Midbrain (tissue), 1 donor: ENCODE measurements at regions not wholly inside any gene's neighbourhood (a gene's known extent, or its start where the extent isn't known, plus 50 kb on each side); places are given as distances from the start of the nearest gene placed in this dataset.
"Not testable (repeated sequence)": the region's sequence is repeated elsewhere in the genome, so short reads cannot be mapped to it uniquely, and the experiment has no call there.

Source experiments
- DNase-seq: peaks from one replicate; lab custom pipeline; 2025; lab: John Stamatoyannopoulos, UW

DNA sequence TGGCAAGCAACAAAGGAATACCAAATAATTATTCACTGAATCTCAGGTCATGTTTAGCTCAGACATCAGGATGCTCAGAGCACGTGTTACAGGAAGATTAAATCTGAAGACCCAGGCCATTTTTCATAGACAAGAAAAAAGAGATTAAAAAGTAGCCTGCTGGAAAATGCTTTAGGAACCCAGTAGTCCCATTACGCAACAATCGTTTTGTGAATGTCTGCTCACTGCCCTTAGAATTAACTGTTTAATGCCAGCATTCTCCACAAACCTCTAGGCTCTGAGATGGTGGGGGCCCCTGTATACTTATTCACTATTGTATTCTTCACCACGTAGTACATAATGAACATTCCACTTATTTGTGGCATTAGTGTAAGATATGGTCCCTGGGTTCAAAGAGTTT, 154.6 kb upstream of the NYAP2 start:
- DNase-seq: no peak

- no peak for DNase-seq
These were observed 162.7 kb upstream of the NYAP2 start for GRCh38 chr2:225236769-225237323.

GRCh38 chr2:225233234-225233633, 166.3 kb upstream of the NYAP2 start:
- no peak for DNase-seq

DNA sequence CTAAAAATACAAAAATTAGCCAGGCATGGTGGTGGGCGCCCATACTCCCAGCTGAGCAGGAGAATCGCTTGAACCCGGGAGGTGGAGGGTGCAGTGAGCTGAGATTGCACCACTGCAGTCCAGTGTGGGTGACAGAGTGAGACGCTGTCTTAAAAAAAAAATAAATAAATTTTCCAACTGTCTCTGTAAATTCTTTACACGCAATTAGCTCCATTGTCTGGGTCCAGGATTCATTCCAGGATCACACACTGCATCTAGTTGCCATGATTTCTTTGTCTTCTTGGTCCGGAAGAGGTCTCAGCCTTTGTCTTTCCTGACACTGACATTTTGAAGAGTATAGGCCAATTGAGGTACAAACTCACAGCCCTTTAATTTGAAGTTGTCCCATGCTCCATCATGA, 167.6 kb upstream of the NYAP2 start:
- no peak for DNase-seq

- not testable (repeated sequence) for DNase-seq
These were observed 170.2 kb upstream of the NYAP2 start for GRCh38 chr2:225229346-225229745.

- DNase-seq: no peak
These were observed 173.1 kb upstream of the NYAP2 start for GRCh38 chr2:225226441-225226840.

GRCh38 chr2:225223301-225223700, 176.2 kb upstream of the NYAP2 start:
- no peak for DNase-seq

DNA sequence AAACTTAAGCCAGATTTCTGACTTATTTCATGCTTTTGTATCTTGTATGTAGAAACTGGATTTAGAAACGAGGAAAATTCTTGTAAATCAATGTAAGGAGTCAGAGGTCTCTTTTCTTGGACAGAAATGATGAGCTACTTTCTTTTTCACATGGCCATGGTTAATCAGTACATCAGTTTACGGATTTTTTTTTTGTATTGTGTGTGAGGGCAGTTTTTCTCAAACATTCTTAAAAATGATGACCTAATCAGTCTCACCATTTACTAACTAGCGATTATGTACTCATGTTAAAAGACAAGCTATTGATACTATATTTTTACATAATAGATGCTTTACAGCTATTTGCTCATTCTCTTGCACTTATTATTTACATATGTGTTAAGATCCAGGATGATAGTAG, 165.2 kb upstream of the DOCK10 start:
- no peak for DNase-seq

- no peak for DNase-seq
These were observed 164.8 kb upstream of the DOCK10 start for GRCh38 chr2:225207043-225207442.

DNA sequence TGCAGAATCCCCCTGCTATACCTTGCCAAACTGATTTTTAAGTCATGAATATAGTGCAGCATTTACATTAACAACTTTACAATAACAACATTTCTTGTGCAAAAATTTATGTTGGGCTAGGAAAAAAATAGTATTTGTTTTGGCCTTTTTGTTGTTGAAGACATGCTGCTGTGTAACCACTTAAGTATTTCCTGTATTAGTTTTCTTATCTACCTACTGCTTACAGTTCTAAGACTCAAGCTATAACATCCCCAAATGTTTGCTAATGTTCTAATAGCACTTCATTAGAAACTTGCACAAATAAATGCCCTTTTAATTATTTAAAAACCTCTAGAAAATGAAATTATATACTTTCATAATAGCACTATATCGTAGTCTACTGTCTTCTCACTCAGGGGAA, 154.3 kb upstream of the DOCK10 start:
- DNase-seq: no peak

DNA sequence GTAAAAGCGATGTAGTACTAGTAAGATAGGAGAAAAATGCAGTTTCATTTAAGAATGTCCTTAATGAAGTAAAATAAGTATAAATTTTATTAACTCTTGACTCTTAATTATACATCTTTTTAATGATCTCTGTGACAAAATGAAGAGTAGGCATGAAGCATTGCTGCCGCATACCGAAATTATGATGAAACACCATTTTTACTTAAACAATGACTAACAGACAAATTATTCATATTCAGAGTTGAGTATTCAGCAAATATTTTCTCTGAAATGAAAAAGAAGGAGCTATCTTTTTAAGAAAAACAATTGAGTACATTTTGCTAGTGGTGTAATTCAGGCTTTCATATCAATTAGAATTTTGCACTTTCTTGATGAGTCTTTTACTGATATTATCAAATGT, 150.6 kb upstream of the DOCK10 start:
- no peak for DNase-seq

- DNase-seq: no peak
These were observed 148.7 kb upstream of the DOCK10 start for GRCh38 chr2:225190987-225191386.

GRCh38 chr2:225184948-225185347, 142.7 kb upstream of the DOCK10 start:
- no peak for DNase-seq

GRCh38 chr2:225182126-225182525, 139.9 kb upstream of the DOCK10 start:
- DNase-seq: no peak

DNA sequence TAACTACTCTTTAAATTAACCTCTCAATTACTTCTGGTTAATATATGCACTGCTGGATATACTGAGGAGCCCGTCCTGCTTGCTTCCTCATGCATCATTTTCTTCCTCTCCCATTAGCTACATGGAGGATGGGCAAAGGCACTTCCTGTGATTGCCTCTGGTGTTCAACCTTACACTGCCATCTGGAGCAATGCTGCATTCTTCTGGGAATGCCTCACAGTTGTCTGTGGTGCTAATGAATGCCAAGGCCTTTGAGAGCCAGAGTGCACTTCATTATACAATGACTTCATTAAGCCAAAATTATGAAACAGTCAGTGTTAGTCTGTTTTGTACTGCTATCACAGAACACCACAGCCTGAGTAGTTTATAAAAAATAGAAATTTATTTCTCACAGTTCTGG, 134.8 kb upstream of the DOCK10 start:
- no peak for DNase-seq

DNA sequence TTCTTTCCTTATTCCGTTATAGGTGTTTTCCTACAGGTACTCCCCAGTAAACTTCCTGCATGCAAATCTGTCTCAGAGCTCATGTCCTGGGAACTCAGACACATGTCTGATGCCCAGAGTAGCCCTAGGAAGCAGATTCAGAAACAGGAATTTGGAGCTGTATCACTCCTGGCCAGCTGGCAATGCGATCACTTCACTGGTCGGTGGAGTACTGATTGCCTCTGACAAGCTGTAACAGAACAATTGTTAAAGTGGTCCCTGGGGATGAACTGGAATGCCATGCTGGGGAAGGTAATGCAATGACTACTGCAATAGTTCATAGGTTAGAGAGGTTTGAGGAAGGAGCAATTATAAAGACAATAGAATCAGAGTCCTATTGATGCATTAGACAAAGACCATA, 131.6 kb upstream of the DOCK10 start:
- DNase-seq: no peak

DNA sequence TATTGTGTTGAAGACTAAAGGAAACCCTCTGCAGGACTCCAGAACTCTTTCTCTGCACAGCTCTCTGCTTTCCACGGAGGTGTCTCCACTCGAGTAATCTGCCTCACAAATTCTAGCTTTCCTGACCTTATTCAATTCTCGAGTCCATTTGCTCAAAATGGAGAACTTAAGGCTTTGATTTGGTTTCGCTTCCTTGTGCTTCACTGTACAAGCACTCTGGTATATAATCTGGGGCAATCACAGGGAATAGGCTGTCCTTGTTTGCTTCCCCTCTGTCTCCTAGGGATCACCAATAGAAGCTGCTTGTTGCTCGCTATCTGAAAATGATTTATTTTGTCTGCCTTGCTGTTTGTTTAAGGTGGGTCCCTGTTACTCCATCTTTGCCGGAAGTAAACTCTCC, 129.1 kb upstream of the DOCK10 start:
- no peak for DNase-seq

DNA sequence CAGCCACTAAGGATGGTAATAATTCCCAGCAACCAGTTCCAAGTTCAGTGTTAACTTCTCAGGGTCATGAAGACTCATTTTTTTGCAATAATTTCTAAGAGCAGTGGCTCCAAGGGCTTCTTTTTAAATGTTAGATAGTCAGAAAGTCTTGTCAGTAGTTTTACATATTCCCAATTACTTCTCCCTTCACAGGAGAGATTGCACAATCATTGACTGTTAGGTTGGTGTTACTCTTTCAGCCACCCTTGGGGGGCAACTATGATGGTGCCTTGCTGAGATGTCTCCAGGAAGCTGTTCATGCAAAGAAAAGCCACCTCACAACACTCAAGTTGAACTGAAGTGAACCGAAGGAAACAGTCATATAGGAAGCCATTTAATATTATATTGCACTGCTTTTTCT, 127.9 kb upstream of the DOCK10 start:
- no peak for DNase-seq

GRCh38 chr2:225169396-225169795, 127.1 kb upstream of the DOCK10 start:
- DNase-seq: no peak

- DNase-seq: no peak
These were observed 122.8 kb upstream of the DOCK10 start for GRCh38 chr2:225165052-225165451.

DNA sequence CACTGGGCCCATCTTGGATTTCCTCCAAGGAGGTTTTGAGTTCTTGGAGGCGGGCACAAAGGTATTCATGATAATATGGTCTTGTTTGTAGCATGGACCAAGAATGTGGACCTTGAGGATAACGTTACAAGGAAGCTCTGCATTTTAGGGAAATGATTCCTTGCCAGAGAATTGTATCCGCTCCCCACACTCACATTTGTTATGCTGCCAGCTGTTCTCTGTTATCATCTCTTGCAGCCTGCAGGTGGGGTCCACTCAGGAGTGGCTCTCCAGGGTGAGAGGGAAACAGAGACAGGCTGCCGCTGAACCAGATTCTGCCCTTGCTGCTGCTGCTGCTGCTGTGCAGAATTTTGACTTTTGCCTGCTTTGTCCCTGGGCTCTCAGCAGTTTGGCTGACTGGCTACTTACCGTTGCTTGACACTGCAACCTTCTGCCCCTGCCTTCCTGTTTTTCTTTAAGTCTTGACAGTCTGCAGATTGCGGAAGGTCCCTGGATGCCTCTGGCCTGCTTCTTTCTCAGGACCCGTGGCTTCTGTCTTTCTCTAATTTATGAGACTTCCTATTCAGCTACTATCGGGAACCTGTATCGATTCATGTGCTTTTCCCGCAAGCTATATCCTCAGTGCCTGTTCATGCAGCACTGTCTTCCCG, 122.3 kb upstream of the DOCK10 start:
- DNase-seq: no peak

GRCh38 chr2:225158360-225158759, 116.1 kb upstream of the DOCK10 start:
- no peak for DNase-seq

DNA sequence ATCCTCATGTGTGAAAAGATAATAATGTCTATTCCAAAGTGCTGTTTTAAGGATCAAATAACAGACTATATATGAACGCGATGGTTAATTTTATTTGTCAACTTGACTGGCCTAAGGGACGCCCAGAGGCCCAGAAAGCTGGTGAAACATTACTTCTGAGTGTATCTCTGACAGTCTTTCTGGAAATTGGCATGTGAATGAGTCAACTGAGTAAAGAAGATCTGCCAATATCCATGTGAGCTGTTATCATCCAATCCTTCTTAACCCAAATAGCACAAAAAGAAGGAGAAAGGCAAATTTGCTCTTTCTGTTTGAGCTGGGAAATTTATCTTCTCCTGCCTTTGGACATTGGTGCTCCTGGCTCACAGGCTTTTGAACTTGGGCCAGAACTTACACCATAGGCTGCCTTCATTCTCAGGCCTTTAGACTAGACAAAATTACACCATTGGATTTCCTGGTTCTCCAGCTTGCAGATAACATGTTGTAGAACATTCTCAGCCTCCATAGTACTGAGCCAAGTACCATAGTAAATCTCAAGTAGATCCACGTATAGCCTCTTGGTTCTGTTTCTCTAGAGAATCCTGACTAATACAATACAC, 114.7 kb upstream of the DOCK10 start:
- no peak for DNase-seq

- DNase-seq: no peak
These were observed 98.5 kb upstream of the DOCK10 start for GRCh38 chr2:225140723-225141122.
